ENCODE measurements at regions not wholly inside any gene's neighbourhood (a gene's known extent, or its start where the extent isn't known, plus 50 kb on each side); places are given as distances from the start of the nearest gene placed in this dataset.

DNA sequence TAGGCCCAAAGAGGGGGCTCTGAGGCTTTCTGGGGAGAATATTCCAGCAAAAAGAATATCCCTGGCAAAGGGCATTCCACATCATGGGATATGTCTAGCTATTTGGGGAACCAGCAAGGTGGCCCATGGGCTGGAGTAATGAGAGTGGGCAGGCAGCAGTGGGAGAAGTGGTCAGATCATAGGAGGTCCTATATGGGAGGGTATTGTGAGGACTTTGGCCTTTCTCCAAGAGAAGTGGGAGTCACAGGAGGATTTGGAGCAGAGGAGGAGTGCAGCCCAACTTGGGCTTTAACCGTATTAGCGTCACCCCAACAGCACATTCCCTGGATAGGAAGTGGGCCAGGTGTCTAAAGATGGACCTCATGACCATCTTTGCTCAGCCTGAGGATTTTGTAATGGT, 151.4 kb downstream of the ENGASE start:
- ChIA-PET POLR2A (no interaction called here), CTCF (no interaction called here)
- DNase-seq (ENCODE audit: low read depth, low spot score) (no peak), ATAC-seq (no peak)
- intact Hi-C loops (cut with micrococcal nuclease; ENCODE audit: unreplicated experiment) (no loop called here), in situ Hi-C loops (cut with HindIII; ENCODE audit: low pct_unique_long_range_greater_than_20kb, low sequenced_read_pairs) (no loop called here)
- BruUV-seq (replicated peaks), result no TSS peak
- no peak overlapping the region for H3K27ac ChIP-seq (ENCODE audit: low read length)
- peaks cover 12% of the 10 kb centered on the region for H3K27me3 ChIP-seq (ENCODE audit: control insufficient read depth, insufficient read depth, low read length)
- no peaks in the 10 kb centered on the region for H3K9me3 ChIP-seq (ENCODE audit: control insufficient read depth, insufficient read depth, low read depth, low read length)
- H3K4me3 ChIP-seq (ENCODE audit: low read depth in 2 of 2, low read length in 2 of 2), result no peak overlapping the region
- H3K36me3 ChIP-seq (ENCODE audit: control insufficient read depth, insufficient read depth, low read length), result no peaks in the 10 kb centered on the region
- TF ChIP-seq, protein P1, sequence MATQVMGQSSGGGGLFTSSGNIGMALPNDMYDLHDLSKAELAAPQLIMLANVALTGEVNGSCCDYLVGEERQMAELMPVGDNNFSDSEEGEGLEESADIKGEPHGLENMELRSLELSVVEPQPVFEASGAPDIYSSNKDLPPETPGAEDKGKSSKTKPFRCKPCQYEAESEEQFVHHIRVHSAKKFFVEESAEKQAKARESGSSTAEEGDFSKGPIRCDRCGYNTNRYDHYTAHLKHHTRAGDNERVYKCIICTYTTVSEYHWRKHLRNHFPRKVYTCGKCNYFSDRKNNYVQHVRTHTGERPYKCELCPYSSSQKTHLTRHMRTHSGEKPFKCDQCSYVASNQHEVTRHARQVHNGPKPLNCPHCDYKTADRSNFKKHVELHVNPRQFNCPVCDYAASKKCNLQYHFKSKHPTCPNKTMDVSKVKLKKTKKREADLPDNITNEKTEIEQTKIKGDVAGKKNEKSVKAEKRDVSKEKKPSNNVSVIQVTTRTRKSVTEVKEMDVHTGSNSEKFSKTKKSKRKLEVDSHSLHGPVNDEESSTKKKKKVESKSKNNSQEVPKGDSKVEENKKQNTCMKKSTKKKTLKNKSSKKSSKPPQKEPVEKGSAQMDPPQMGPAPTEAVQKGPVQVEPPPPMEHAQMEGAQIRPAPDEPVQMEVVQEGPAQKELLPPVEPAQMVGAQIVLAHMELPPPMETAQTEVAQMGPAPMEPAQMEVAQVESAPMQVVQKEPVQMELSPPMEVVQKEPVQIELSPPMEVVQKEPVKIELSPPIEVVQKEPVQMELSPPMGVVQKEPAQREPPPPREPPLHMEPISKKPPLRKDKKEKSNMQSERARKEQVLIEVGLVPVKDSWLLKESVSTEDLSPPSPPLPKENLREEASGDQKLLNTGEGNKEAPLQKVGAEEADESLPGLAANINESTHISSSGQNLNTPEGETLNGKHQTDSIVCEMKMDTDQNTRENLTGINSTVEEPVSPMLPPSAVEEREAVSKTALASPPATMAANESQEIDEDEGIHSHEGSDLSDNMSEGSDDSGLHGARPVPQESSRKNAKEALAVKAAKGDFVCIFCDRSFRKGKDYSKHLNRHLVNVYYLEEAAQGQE (IDR thresholded peaks at IDR 0.05; ENCODE audit: insufficient read depth in 1 of 2, low read depth in 2 of 2, low read length in 1 of 2), result no peak
- TF ChIP-seq POLR2AphosphoS5 (IDR thresholded peaks at IDR 0.05; ENCODE audit: low read depth, low read length), result no peak
- no peak for TF ChIP-seq TCF7L2 (IDR thresholded peaks at IDR 0.05; ENCODE audit: low read depth, low read length)
- TF ChIP-seq, protein P2, sequence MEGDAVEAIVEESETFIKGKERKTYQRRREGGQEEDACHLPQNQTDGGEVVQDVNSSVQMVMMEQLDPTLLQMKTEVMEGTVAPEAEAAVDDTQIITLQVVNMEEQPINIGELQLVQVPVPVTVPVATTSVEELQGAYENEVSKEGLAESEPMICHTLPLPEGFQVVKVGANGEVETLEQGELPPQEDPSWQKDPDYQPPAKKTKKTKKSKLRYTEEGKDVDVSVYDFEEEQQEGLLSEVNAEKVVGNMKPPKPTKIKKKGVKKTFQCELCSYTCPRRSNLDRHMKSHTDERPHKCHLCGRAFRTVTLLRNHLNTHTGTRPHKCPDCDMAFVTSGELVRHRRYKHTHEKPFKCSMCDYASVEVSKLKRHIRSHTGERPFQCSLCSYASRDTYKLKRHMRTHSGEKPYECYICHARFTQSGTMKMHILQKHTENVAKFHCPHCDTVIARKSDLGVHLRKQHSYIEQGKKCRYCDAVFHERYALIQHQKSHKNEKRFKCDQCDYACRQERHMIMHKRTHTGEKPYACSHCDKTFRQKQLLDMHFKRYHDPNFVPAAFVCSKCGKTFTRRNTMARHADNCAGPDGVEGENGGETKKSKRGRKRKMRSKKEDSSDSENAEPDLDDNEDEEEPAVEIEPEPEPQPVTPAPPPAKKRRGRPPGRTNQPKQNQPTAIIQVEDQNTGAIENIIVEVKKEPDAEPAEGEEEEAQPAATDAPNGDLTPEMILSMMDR (IDR thresholded peaks at IDR 0.05), result no peak
- TF ChIP-seq SIN3A (IDR thresholded peaks at IDR 0.05; ENCODE audit: borderline replicate concordance, insufficient read depth, low read depth, low read length), result no peak
- no peaks in the 10 kb centered on the region for H3K4me1 ChIP-seq (ENCODE audit: control insufficient read depth, insufficient read depth, low read length)

GRCh38 chr17:79224903-79225302, 150.3 kb downstream of the ENGASE start:
- in situ Hi-C loops (cut with HindIII; ENCODE audit: low pct_unique_long_range_greater_than_20kb, low sequenced_read_pairs), result no loop called here

DNA sequence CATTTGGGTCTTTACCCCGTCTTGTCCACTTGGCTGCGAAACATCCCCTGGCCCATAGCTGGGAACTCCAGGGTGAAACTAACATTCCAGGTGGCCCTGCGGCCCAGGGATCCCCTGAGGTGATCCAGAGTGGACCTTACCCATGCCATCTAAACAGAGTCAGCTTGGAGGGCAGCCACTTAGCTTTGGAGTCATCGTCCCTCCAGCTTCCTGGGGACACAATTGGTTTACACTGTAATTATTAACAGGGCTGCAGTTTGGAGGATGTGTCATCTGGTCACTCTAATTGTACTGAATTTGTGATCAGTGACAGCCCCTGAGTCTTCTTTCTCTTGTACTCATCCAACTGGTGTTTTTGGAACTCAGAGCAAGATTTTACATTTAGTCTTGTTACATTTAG, 149.9 kb downstream of the ENGASE start:
- CTCF ChIA-PET, result interaction anchor here (0.6 kb wide), 1 partner anchor 122 kb away, joined by 12 read pairs; no protein-coding TSS in a partner anchor
- BruUV-seq (replicated peaks), result no TSS peak

More at GRCh38 chr17:79224903-79225302, 150.3 kb downstream of the ENGASE start:
- POLR2A ChIA-PET, result no interaction called here
- no peaks in the 10 kb centered on the region for H3K36me3 ChIP-seq (ENCODE audit: control insufficient read depth, insufficient read depth, low read length)
- CTCF ChIA-PET, result no interaction called here
- TF ChIP-seq TCF7L2 (IDR thresholded peaks at IDR 0.05; ENCODE audit: low read depth, low read length) (no peak), POLR2AphosphoS5 (IDR thresholded peaks at IDR 0.05; ENCODE audit: low read depth, low read length) (no peak), SIN3A (IDR thresholded peaks at IDR 0.05; ENCODE audit: borderline replicate concordance, insufficient read depth, low read depth, low read length) (no peak)
- H3K9me3 ChIP-seq (ENCODE audit: control insufficient read depth, insufficient read depth, low read depth, low read length), result no peaks in the 10 kb centered on the region
- no peak overlapping the region for H3K27ac ChIP-seq (ENCODE audit: low read length)
- H3K4me3 ChIP-seq (ENCODE audit: low read depth in 2 of 2, low read length in 2 of 2), result no peak overlapping the region
- intact Hi-C loops (cut with micrococcal nuclease; ENCODE audit: unreplicated experiment), result no loop called here
- H3K27me3 ChIP-seq (ENCODE audit: control insufficient read depth, insufficient read depth, low read length), result peaks cover 12% of the 10 kb centered on the region
- ATAC-seq (no peak), DNase-seq (ENCODE audit: low read depth, low spot score) (no peak)
- no TSS peak for BruUV-seq (replicated peaks)
- H3K4me1 ChIP-seq (ENCODE audit: control insufficient read depth, insufficient read depth, low read length), result peaks cover 4% of the 10 kb centered on the region; the same call in 1 of the 2 replicates

More for the DNA sequence above, 149.9 kb downstream of the ENGASE start:
- no peak overlapping the region for H3K27ac ChIP-seq (ENCODE audit: low read length)
- H3K9me3 ChIP-seq (ENCODE audit: control insufficient read depth, insufficient read depth, low read depth, low read length), result no peaks in the 10 kb centered on the region
- no peaks in the 10 kb centered on the region for H3K36me3 ChIP-seq (ENCODE audit: control insufficient read depth, insufficient read depth, low read length)
- H3K27me3 ChIP-seq (ENCODE audit: control insufficient read depth, insufficient read depth, low read length), result peaks cover 12% of the 10 kb centered on the region
- in situ Hi-C loops (cut with HindIII; ENCODE audit: low pct_unique_long_range_greater_than_20kb, low sequenced_read_pairs) (no loop called here), intact Hi-C loops (cut with micrococcal nuclease; ENCODE audit: unreplicated experiment) (no loop called here)
- no peak overlapping the region for H3K4me3 ChIP-seq (ENCODE audit: low read depth in 2 of 2, low read length in 2 of 2)
- peaks cover 4% of the 10 kb centered on the region; the same call in 1 of the 2 replicates for H3K4me1 ChIP-seq (ENCODE audit: control insufficient read depth, insufficient read depth, low read length)
- DNase-seq (ENCODE audit: low read depth, low spot score) (no peak), ATAC-seq (no peak)
- TF ChIP-seq, protein P1 (IDR thresholded peaks at IDR 0.05; ENCODE audit: insufficient read depth in 1 of 2, low read depth in 2 of 2, low read length in 1 of 2), result no peak
- POLR2A ChIA-PET, result no interaction called here
